IMR-90 (cell line): ENCODE measurements at regions not wholly inside any gene's neighbourhood (a gene's known extent, or its start where the extent isn't known, plus 50 kb on each side); places are given as distances from the start of the nearest gene placed in this dataset.

ENCODE experiments used
- ATAC-seq: fragments of 200-7000 bp; cut with Tn5 transposase; 2 replicates; pipeline ENCODE4 v1.9.1; 2020; ENCODE audit warnings: low read depth, mild to moderate bottlenecking, moderate library complexity
- BruUV-seq: library from RNA; stranded (reverse); fragments of 400-500 nt; replicated peaks from 2 replicates; lab custom pipeline; 2021; lab: Mats Ljungman, UMichigan
- CTCF ChIA-PET: fragments of 300-600 bp; formaldehyde crosslinking; extraction: SDS; loops from one replicate; lab custom pipeline; 2021; ENCODE audit warnings: antibody characterized with exemption; lab: Yijun Ruan, JAX
- POLR2A ChIA-PET: fragments of 300-600 bp; sonication (Branson Sonifier 250); formaldehyde crosslinking; loops from one replicate; lab custom pipeline; 2022; ENCODE audit warnings: antibody characterized with exemption; ENCODE audit not compliant: unreplicated experiment; lab: Charles Lee
- DNase-seq: peaks from one replicate; pipeline ENCODE4 v3.0.0; 2013
- H2AFZ ChIP-seq: replicated peaks from 2 replicates; pipeline ENCODE3; 2013; ENCODE audit warnings: low read length, mild to moderate bottlenecking; ENCODE audit not compliant: poor library complexity
- H2AK5ac ChIP-seq: 2 replicates; pipeline ENCODE4 v1.6.1; 2013; ENCODE audit warnings: low read depth, low read length, inconsistent platforms
- H2AK9ac ChIP-seq: replicated peaks from 2 replicates; pipeline ENCODE3; 2013; ENCODE audit warnings: mild to moderate bottlenecking, low read depth, low read length, moderate library complexity; ENCODE audit not compliant: poor library complexity
- H2BK120ac ChIP-seq: 2 replicates; pipeline ENCODE4 v1.6.1; 2013; ENCODE audit warnings: low read depth, low read length, inconsistent platforms
- H2BK15ac ChIP-seq: 3 replicates; pipeline ENCODE4 v1.6.1; 2013; ENCODE audit warnings: low read depth, low read length, inconsistent platforms
- H2BK20ac ChIP-seq: 2 replicates; pipeline ENCODE4 v1.6.1; 2013; ENCODE audit warnings: low read depth, mild to moderate bottlenecking, inconsistent platforms, low read length, moderate library complexity
- H2BK5ac ChIP-seq: 2 replicates; pipeline ENCODE4 v1.6.1; 2013; ENCODE audit warnings: mild to moderate bottlenecking, low read depth, low read length, inconsistent platforms; ENCODE audit not compliant: poor library complexity, severe bottlenecking
- H3K14ac ChIP-seq: replicated peaks from 2 replicates; pipeline ENCODE4 v1.6.1; 2013; ENCODE audit warnings: low read depth, low read length, inconsistent platforms
- H3K18ac ChIP-seq: 2 replicates; pipeline ENCODE4 v1.6.1; 2013; ENCODE audit warnings: low read depth, low read length, control low read depth
- H3K23ac ChIP-seq: 2 replicates; pipeline ENCODE4 v1.6.1; 2013; ENCODE audit warnings: low read depth, low read length, inconsistent platforms
- H3K27ac ChIP-seq: 2 replicates; pipeline ENCODE4 v1.5.1; 2013; ENCODE audit warnings: mild to moderate bottlenecking, control low read depth, low read length; ENCODE audit not compliant: insufficient read depth
- H3K27me3 ChIP-seq: 2 replicates; pipeline ENCODE4 v1.6.1; 2013; ENCODE audit warnings: low read length; ENCODE audit not compliant: control insufficient read depth, insufficient read depth
- H3K36me3 ChIP-seq: 2 replicates; pipeline ENCODE4 v1.6.1; 2013; ENCODE audit warnings: low read length, mixed read lengths; ENCODE audit not compliant: control insufficient read depth, insufficient read depth
- H3K4ac ChIP-seq: 2 replicates; pipeline ENCODE4 v1.6.1; 2013; ENCODE audit warnings: low read depth, low read length, inconsistent platforms
- H3K4me1 ChIP-seq: 2 replicates; pipeline ENCODE4 v1.6.1; 2013; ENCODE audit warnings: low read length, mixed read lengths; ENCODE audit not compliant: control insufficient read depth, insufficient read depth
- H3K4me2 ChIP-seq: 2 replicates; pipeline ENCODE4 v1.6.1; 2013; ENCODE audit warnings: low read depth, mild to moderate bottlenecking, control low read depth, low read length, moderate library complexity
- H3K4me3 ChIP-seq: 2 replicates; pipeline ENCODE4 v1.5.1; 2013; ENCODE audit warnings: low read depth, mild to moderate bottlenecking, control low read depth, low read length, moderate library complexity; ENCODE audit not compliant: insufficient read depth
- H3K56ac ChIP-seq: 2 replicates; pipeline ENCODE4 v1.6.1; 2013; ENCODE audit warnings: low read length, inconsistent platforms; ENCODE audit not compliant: insufficient read depth; ENCODE audit errors: extremely low read depth
- H3K79me1 ChIP-seq, 2 experiments: 2 replicates each; pipeline ENCODE4 v1.6.1; 2013; ENCODE audit warnings: low read length in 2 of 2, inconsistent platforms in 1 of 2, low read depth in 1 of 2
- H3K9ac ChIP-seq: 2 replicates; pipeline ENCODE4 v1.6.1; 2013; ENCODE audit warnings: low read depth, low read length, control low read depth
- H3K9me1 ChIP-seq: 2 replicates; pipeline ENCODE4 v1.6.1; 2013; ENCODE audit warnings: low read length, inconsistent platforms; ENCODE audit not compliant: insufficient read depth
- H3K9me3 ChIP-seq: 2 replicates; pipeline ENCODE4 v1.6.1; 2013; ENCODE audit warnings: low read length; ENCODE audit not compliant: control insufficient read depth, insufficient read depth
- H4K20me1 ChIP-seq: 2 replicates; pipeline ENCODE4 v1.6.1; 2013; ENCODE audit warnings: low read length, inconsistent platforms; ENCODE audit not compliant: insufficient read depth
- H4K5ac ChIP-seq: 2 replicates; pipeline ENCODE4 v1.6.1; 2013; ENCODE audit warnings: mild to moderate bottlenecking, low read depth, low read length, control low read depth
- H4K8ac ChIP-seq, 2 experiments: 2 replicates each; pipeline ENCODE4 v1.6.1; 2013; ENCODE audit warnings: low read depth in 2 of 2, low read length in 2 of 2, control low read depth in 1 of 2, inconsistent platforms in 1 of 2
- H4K91ac ChIP-seq: 2 replicates; pipeline ENCODE4 v1.6.1; 2013; ENCODE audit warnings: low read depth, low read length, inconsistent platforms; ENCODE audit not compliant: insufficient read depth
- BHLHE40 ChIP-seq: fragments of 150-350 bp; IDR thresholded peaks from 2 replicates; pipeline ENCODE4 v1.6.1; 2016; ENCODE audit warnings: mild to moderate bottlenecking, low read depth, low read length
- CEBPB ChIP-seq: IDR thresholded peaks from 2 replicates; pipeline ENCODE4 v1.6.1; 2012; ENCODE audit warnings: low read depth, low read length, improper control_type of control experiment
- NFE2L2 ChIP-seq: fragments of 150-350 bp; IDR thresholded peaks from 2 replicates; pipeline ENCODE4 v1.6.1; 2016; ENCODE audit warnings: low read depth, mild to moderate bottlenecking, low read length
- RAD21 ChIP-seq: IDR thresholded peaks from 2 replicates; pipeline ENCODE4 v1.6.1; 2012; ENCODE audit warnings: low read length, improper control_type of control experiment
- RFX5 ChIP-seq: IDR thresholded peaks from 2 replicates; pipeline ENCODE4 v1.8.0; 2012; ENCODE audit warnings: low read depth, mild to moderate bottlenecking, low read length, moderate library complexity
- SMC3 ChIP-seq: fragments of 150-350 bp; IDR thresholded peaks from 2 replicates; pipeline ENCODE4 v1.6.1; 2016; ENCODE audit warnings: low read depth, mild to moderate bottlenecking, antibody characterized with exemption, low read length, moderate library complexity
- WGBS, 2 experiments: methylation state at CpG; one replicate each; pipeline versions ENCODE4 v1.1.5 to v1.1.7; 2013; ENCODE audit warnings: missing lambda C conversion rate in 2 of 2; ENCODE audit not compliant: insufficient read length in 1 of 2; ENCODE audit errors: extremely low coverage in 2 of 2; 5-methylcytosine and 5-hydroxymethylcytosine counted together
- dilution Hi-C: fragments of 300-500 bp; cut with HindIII; formaldehyde crosslinking; loops from one replicate; pipeline ENCODE4 v1.14.3; 2018; ENCODE audit warnings: low sequenced_read_pairs; ENCODE audit not compliant: unreplicated experiment
- in situ Hi-C: fragments of 300-500 bp; cut with MboI; formaldehyde crosslinking; loops from 3 replicates; pipeline ENCODE4 v1.14.3; 2019; ENCODE audit warnings: low sequenced_read_pairs, inconsistent platforms, mixed read lengths
- intact Hi-C: fragments of 100-400 bp; cut with micrococcal nuclease; formaldehyde crosslinking; loops from 2 replicates; pipeline ENCODE4 v1.10.0; 2022
- TF ChIP-seq, protein P1 (sequence below): fragments of 150-350 bp; IDR thresholded peaks from 2 replicates; pipeline ENCODE4 v1.6.1; 2017; ENCODE audit warnings: mild to moderate bottlenecking, antibody characterized with exemption, low read length, low read depth
- TF ChIP-seq, protein P2 (sequence below): fragments of 150-350 bp; IDR thresholded peaks from 2 replicates; pipeline ENCODE4 v1.6.1; 2016; ENCODE audit warnings: low read depth, mild to moderate bottlenecking, low read length, moderate library complexity, borderline replicate concordance
- TF ChIP-seq, protein P3 (sequence below): conservative IDR thresholded peaks from 2 replicates; pipeline ENCODE4 v1.5.1; 2012; ENCODE audit warnings: mild to moderate bottlenecking, low read depth, low read length, improper control_type of control experiment

DNA sequence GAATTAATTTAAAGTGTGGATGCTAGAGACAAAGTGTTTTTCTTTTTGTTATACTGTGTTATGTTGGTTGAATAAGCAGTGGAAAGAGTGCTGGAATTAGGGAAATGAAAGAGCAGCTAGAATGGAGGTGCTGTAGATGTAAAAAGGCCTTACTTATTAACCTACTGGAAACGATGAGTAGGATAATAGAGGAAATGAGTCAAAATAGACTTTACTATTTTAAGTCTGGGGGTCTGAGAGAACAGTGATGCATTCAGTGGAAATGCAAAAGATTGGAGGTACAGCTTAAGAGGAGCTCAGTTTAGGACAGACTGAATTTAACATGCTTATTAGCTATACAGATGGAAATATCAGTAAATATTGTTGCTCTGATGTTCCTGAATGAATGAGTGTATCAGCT lies 674.0 kb downstream of the OTOL1 start:
- intact Hi-C loops (no loop called here), in situ Hi-C loops (no loop called here), dilution Hi-C loops (no loop called here)
- H3K4ac ChIP-seq, result no peak overlapping the region
- WGBS, 2 experiments, result no CpG with 5 or more reads among the region's 1 CpG
- no TSS peak for BruUV-seq
- no peaks in the 10 kb centered on the region for H3K79me1 ChIP-seq
- H3K4me1 ChIP-seq, result peaks cover 5% of the 10 kb centered on the region; the same call in 1 of the 2 replicates
- H4K8ac ChIP-seq, result no peak overlapping the region
- H2AK9ac ChIP-seq, result no peak overlapping the region
- no peak overlapping the region for H4K5ac ChIP-seq
- no peaks in the 10 kb centered on the region; the same call in 1 of the 2 replicates for H3K9me1 ChIP-seq
- no peaks in the 10 kb centered on the region for H3K36me3 ChIP-seq
- ATAC-seq (no peak), DNase-seq (peak; percentile 26)
- H2BK120ac ChIP-seq, result no peak overlapping the region
- H3K14ac ChIP-seq, result no peak overlapping the region
- no peak overlapping the region; the same call in 1 of the 2 replicates for H3K4me2 ChIP-seq
- TF ChIP-seq, protein P1, sequence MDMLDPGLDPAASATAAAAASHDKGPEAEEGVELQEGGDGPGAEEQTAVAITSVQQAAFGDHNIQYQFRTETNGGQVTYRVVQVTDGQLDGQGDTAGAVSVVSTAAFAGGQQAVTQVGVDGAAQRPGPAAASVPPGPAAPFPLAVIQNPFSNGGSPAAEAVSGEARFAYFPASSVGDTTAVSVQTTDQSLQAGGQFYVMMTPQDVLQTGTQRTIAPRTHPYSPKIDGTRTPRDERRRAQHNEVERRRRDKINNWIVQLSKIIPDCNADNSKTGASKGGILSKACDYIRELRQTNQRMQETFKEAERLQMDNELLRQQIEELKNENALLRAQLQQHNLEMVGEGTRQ, result no peak
- no peak for TF ChIP-seq BHLHE40
- no peak for TF ChIP-seq NFE2L2
- TF ChIP-seq CEBPB, result no peak
- TF ChIP-seq, protein P2, sequence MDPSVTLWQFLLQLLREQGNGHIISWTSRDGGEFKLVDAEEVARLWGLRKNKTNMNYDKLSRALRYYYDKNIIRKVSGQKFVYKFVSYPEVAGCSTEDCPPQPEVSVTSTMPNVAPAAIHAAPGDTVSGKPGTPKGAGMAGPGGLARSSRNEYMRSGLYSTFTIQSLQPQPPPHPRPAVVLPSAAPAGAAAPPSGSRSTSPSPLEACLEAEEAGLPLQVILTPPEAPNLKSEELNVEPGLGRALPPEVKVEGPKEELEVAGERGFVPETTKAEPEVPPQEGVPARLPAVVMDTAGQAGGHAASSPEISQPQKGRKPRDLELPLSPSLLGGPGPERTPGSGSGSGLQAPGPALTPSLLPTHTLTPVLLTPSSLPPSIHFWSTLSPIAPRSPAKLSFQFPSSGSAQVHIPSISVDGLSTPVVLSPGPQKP, result no peak
- TF ChIP-seq RAD21, result no peak
- no peak for TF ChIP-seq SMC3
- TF ChIP-seq, protein P3, sequence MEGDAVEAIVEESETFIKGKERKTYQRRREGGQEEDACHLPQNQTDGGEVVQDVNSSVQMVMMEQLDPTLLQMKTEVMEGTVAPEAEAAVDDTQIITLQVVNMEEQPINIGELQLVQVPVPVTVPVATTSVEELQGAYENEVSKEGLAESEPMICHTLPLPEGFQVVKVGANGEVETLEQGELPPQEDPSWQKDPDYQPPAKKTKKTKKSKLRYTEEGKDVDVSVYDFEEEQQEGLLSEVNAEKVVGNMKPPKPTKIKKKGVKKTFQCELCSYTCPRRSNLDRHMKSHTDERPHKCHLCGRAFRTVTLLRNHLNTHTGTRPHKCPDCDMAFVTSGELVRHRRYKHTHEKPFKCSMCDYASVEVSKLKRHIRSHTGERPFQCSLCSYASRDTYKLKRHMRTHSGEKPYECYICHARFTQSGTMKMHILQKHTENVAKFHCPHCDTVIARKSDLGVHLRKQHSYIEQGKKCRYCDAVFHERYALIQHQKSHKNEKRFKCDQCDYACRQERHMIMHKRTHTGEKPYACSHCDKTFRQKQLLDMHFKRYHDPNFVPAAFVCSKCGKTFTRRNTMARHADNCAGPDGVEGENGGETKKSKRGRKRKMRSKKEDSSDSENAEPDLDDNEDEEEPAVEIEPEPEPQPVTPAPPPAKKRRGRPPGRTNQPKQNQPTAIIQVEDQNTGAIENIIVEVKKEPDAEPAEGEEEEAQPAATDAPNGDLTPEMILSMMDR, result no peak
- no peak for TF ChIP-seq RFX5
- no peak overlapping the region for H2BK20ac ChIP-seq
- no peak overlapping the region for H2AFZ ChIP-seq
- H4K20me1 ChIP-seq, result no peaks in the 10 kb centered on the region
- no peak overlapping the region for H3K18ac ChIP-seq
- H4K91ac ChIP-seq, result no peak overlapping the region
- no peaks in the 10 kb centered on the region for H3K9me3 ChIP-seq
- H3K56ac ChIP-seq, result no peak overlapping the region
- no peak overlapping the region for H3K27ac ChIP-seq
- no peak overlapping the region for H3K23ac ChIP-seq
- no peak overlapping the region for H3K4me3 ChIP-seq
- POLR2A ChIA-PET, result no interaction called here
- H3K9ac ChIP-seq, result no peak overlapping the region
- no peak overlapping the region for H2BK15ac ChIP-seq
- CTCF ChIA-PET, result interaction anchor here (0.7 kb wide), 1 partner anchor 25 kb away, joined by 3 read pairs; no protein-coding TSS in a partner anchor
- H2BK5ac ChIP-seq, result no peak overlapping the region
- H2AK5ac ChIP-seq, result no peak overlapping the region
- no peaks in the 10 kb centered on the region for H3K27me3 ChIP-seq
